Mesendoderm (in vitro differentiated cells): ENCODE measurements at regions not wholly inside any gene's neighbourhood (a gene's known extent, or its start where the extent isn't known, plus 50 kb on each side); places are given as distances from the start of the nearest gene placed in this dataset.

ENCODE experiments used
- DNase-seq: peaks from one replicate; pipeline ENCODE4 v3.0.0; 2013
- H2AK5ac ChIP-seq: 2 replicates; pipeline ENCODE4 v1.6.1; 2013; ENCODE audit warnings: low read length, inconsistent platforms
- H2BK120ac ChIP-seq: 2 replicates; pipeline ENCODE4 v1.6.1; 2013; ENCODE audit warnings: low read depth, mild to moderate bottlenecking, low read length, moderate library complexity, mixed read lengths
- H2BK15ac ChIP-seq: replicated peaks from 2 replicates; pipeline ENCODE4 v1.6.1; 2013; ENCODE audit warnings: low read depth, mild to moderate bottlenecking, moderate library complexity
- H2BK5ac ChIP-seq: 2 replicates; pipeline ENCODE4 v1.6.1; 2013; ENCODE audit warnings: low read length, inconsistent platforms
- H3K18ac ChIP-seq: 2 replicates; pipeline ENCODE4 v1.6.1; 2013; ENCODE audit warnings: mild to moderate bottlenecking, low read length, mixed read lengths
- H3K23ac ChIP-seq: one replicate; pipeline ENCODE4 v1.6.1; 2013; ENCODE audit warnings: low read length
- H3K27ac ChIP-seq: 2 replicates; pipeline ENCODE4 v1.5.1; 2013; ENCODE audit warnings: low read depth, mild to moderate bottlenecking, inconsistent platforms, low read length, moderate library complexity
- H3K27me3 ChIP-seq: 2 replicates; pipeline ENCODE4 v1.6.1; 2013; ENCODE audit warnings: low read length, control low read depth, mild to moderate bottlenecking, inconsistent platforms; ENCODE audit not compliant: insufficient read depth, poor library complexity
- H3K36me3 ChIP-seq: 2 replicates; pipeline ENCODE4 v1.6.1; 2013; ENCODE audit warnings: low read length, inconsistent platforms; ENCODE audit not compliant: control insufficient read depth, insufficient read depth
- H3K4ac ChIP-seq: one replicate; pipeline ENCODE4 v1.6.1; 2013; ENCODE audit warnings: low read depth, mild to moderate bottlenecking, low read length, moderate library complexity
- H3K4me1 ChIP-seq: 2 replicates; pipeline ENCODE4 v1.6.1; 2013; ENCODE audit warnings: low read depth, low read length, inconsistent platforms; ENCODE audit not compliant: control insufficient read depth
- H3K4me2 ChIP-seq: 2 replicates; pipeline ENCODE4 v1.6.1; 2013; ENCODE audit warnings: low read length
- H3K4me3 ChIP-seq: 2 replicates; pipeline ENCODE4 v1.5.1; 2013; ENCODE audit warnings: mild to moderate bottlenecking, low read length
- H3K56ac ChIP-seq: one replicate; pipeline ENCODE4 v1.6.1; 2013; ENCODE audit warnings: low read length
- H3K79me1 ChIP-seq: 2 replicates; pipeline ENCODE4 v1.6.1; 2013; ENCODE audit warnings: low read length, inconsistent platforms
- H3K79me2 ChIP-seq: 2 replicates; pipeline ENCODE4 v1.6.1; 2013; ENCODE audit warnings: mild to moderate bottlenecking, low read length; ENCODE audit not compliant: control insufficient read depth, insufficient read depth
- H3K9ac ChIP-seq: 2 replicates; pipeline ENCODE4 v1.6.1; 2013; ENCODE audit warnings: low read length, inconsistent platforms
- H4K5ac ChIP-seq: one replicate; pipeline ENCODE4 v1.6.1; 2013; ENCODE audit warnings: low read length
- H4K8ac ChIP-seq: one replicate; pipeline ENCODE4 v1.6.1; 2013; ENCODE audit warnings: low read depth, mild to moderate bottlenecking, control low read depth, low read length, moderate library complexity
- WGBS: extraction: QIAGEN DNeasy Blood & Tissue Kit; methylation state at CpG from one replicate; pipeline ENCODE4 v1.1.7; 2013; ENCODE audit warnings: low lambda C conversion rate, missing lambda C conversion rate; ENCODE audit not compliant: insufficient coverage; ENCODE audit errors: extremely low coverage; 5-methylcytosine and 5-hydroxymethylcytosine counted together

DNA sequence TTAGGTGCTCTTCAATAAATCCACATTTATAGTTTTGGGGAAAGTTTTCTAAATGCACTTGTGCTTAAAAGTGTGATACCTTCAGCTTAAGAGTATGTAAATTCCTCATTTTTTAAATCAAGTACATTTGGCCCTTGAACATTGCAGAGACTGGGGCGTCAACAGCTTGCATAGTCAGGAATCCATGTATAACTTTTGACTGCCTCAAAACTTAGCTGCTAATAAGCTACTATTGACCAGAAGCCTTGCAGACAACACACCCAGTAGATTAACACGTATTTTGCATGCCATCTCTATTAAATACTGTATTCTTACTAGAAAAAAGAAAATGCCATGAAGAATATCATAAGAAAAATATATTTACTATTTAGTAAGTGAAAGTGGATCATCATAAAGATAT lies 1211.8 kb upstream of the ALCAM start:
- Histone ChIP-seq H3K36me3 (no peaks in the 10 kb centered on the region), H3K27me3 (no peaks in the 10 kb centered on the region), H3K79me1 (no peaks in the 10 kb centered on the region), H4K8ac (no peak overlapping the region), H3K4me2 (no peak overlapping the region), H4K5ac (no peak overlapping the region), H3K79me2 (no peaks in the 10 kb centered on the region), H2BK120ac (no peak overlapping the region), H3K4ac (no peak overlapping the region), H3K23ac (no peak overlapping the region), H2AK5ac (no peak overlapping the region), H3K4me3 (no peak overlapping the region), H2BK15ac (no peak overlapping the region), H3K27ac (no peak overlapping the region), H3K56ac (no peak overlapping the region), H3K9ac (no peak overlapping the region), H3K18ac (no peak overlapping the region), H3K4me1 (no peaks in the 10 kb centered on the region), H2BK5ac (no peak overlapping the region)
- no CpG with 5 or more reads among the region's 2 CpGs for WGBS
- no peak for DNase-seq

DNA sequence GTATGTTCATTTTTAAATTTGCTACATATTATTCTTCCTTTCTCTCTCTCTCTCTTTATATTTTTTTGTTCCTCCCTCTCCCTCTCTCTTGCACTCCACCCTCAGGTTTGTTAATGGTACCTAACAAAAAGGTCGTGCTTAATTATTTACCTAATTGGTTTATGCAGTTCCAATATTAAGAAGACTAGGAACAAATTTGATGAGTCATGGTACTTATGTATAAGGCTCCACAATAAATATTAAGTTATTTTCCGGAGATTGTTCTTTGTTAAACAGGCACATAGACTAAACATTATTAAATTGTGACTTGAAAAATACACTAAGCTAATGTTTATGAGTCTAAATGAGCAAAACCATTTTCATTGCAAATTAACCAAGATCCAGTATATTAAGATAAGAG lies 1200.8 kb upstream of the ALCAM start:
- H4K5ac ChIP-seq: no peak overlapping the region
- DNase-seq: no peak
- no peak overlapping the region for H3K27ac ChIP-seq
- WGBS: no CpG with 5 or more reads among the region's 2 CpGs
- no peaks in the 10 kb centered on the region for H3K79me1 ChIP-seq
- H2BK15ac ChIP-seq: no peak overlapping the region
- H2BK120ac ChIP-seq: no peak overlapping the region
- H2BK5ac ChIP-seq: no peak overlapping the region
- no peak overlapping the region for H2AK5ac ChIP-seq
- H3K4ac ChIP-seq: no peak overlapping the region
- H3K36me3 ChIP-seq: no peaks in the 10 kb centered on the region
- H3K27me3 ChIP-seq: no peaks in the 10 kb centered on the region
- no peak overlapping the region for H3K4me2 ChIP-seq
- H3K9ac ChIP-seq: no peak overlapping the region
- no peaks in the 10 kb centered on the region for H3K79me2 ChIP-seq
- H3K56ac ChIP-seq: no peak overlapping the region
- no peaks in the 10 kb centered on the region for H3K4me1 ChIP-seq
- H3K23ac ChIP-seq: no peak overlapping the region
- no peak overlapping the region for H3K18ac ChIP-seq
- H4K8ac ChIP-seq: no peak overlapping the region
- H3K4me3 ChIP-seq: no peak overlapping the region

DNA sequence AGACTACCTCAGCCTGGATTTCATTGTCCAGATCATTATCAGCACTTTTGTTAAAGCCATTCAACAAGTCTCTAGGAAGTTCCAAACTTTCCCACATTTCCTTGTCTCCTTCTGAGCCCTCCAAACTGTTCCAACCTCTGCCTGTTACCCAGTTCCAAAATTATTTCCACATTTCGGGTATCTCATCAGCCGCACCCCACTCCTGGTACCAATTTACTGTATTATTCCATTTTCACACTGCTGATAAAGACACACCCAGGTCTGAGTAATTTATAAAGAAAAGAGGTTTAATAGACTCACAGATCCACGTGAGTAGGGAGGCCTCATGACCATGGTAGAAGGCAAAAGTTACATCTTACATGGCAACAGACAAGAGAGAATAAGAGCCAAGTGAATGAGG lies 1198.3 kb upstream of the ALCAM start:
- no peaks in the 10 kb centered on the region for H3K79me2 ChIP-seq
- no peak overlapping the region for H2BK120ac ChIP-seq
- no peaks in the 10 kb centered on the region for H3K4me1 ChIP-seq
- no peaks in the 10 kb centered on the region for H3K27me3 ChIP-seq
- WGBS: no CpG with 5 or more reads among the region's 3 CpGs
- H3K56ac ChIP-seq: no peak overlapping the region
- H3K4me2 ChIP-seq: no peak overlapping the region
- no peak overlapping the region for H2AK5ac ChIP-seq
- H3K36me3 ChIP-seq: no peaks in the 10 kb centered on the region
- H2BK15ac ChIP-seq: no peak overlapping the region
- H3K4ac ChIP-seq: no peak overlapping the region
- no peak overlapping the region for H4K8ac ChIP-seq
- H3K23ac ChIP-seq: no peak overlapping the region
- no peak overlapping the region for H3K18ac ChIP-seq
- H3K4me3 ChIP-seq: no peak overlapping the region
- no peak for DNase-seq
- H2BK5ac ChIP-seq: no peak overlapping the region
- no peak overlapping the region for H3K9ac ChIP-seq
- H4K5ac ChIP-seq: no peak overlapping the region
- no peaks in the 10 kb centered on the region for H3K79me1 ChIP-seq
- no peak overlapping the region for H3K27ac ChIP-seq

DNA sequence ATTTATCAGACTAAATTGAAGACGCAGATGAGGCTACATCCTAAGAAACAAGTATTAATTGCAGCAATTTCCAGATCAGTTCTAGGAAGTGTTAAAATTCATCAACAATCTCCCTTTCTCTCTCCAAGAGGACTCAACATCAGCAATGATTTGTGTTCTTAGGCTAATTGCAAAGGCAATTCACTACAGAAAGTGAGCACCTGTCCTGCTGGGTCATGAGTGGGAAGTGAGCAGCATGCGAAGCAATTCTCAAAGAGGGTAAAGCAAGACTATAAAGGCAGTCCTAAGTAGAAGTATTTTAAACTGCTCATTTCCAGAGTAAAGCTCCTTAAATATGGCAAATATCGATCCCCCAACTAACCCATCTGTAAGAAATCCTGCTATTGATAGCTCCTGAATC lies 1191.0 kb upstream of the ALCAM start:
- no peak overlapping the region for H2BK120ac ChIP-seq
- no peaks in the 10 kb centered on the region for H3K79me2 ChIP-seq
- no peak overlapping the region for H4K8ac ChIP-seq
- no peak overlapping the region for H3K9ac ChIP-seq
- no peak overlapping the region for H2BK15ac ChIP-seq
- no peaks in the 10 kb centered on the region for H3K27me3 ChIP-seq
- no CpG with 5 or more reads among the region's 3 CpGs for WGBS
- H3K4me2 ChIP-seq: no peak overlapping the region
- H3K4me1 ChIP-seq: no peaks in the 10 kb centered on the region
- no peak overlapping the region for H3K23ac ChIP-seq
- no peak overlapping the region for H3K27ac ChIP-seq
- no peak overlapping the region for H3K18ac ChIP-seq
- H2BK5ac ChIP-seq: no peak overlapping the region
- DNase-seq: no peak
- H3K4me3 ChIP-seq: no peak overlapping the region
- H3K4ac ChIP-seq: no peak overlapping the region
- no peaks in the 10 kb centered on the region for H3K79me1 ChIP-seq
- no peak overlapping the region for H4K5ac ChIP-seq
- H3K36me3 ChIP-seq: no peaks in the 10 kb centered on the region
- H2AK5ac ChIP-seq: no peak overlapping the region
- no peak overlapping the region for H3K56ac ChIP-seq

DNA sequence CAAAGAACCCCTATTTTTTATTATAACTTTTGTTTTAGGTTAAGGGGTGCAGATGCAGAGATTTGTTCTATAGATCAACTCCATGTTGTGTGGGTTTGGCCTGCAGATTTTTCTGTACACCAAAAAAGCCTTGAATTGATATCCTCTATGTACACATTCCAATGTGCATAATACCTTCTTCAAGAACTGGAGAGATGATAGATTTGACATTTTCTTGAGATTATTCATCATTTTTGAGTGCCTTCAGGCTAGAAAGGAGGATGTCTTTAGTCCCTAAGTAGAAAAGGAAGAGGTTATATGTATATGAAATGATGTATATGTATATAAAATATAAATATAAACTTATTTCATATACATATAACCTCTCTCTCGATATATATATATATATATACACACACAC lies 1190.0 kb upstream of the ALCAM start:
- Histone ChIP-seq H3K79me1 (no peaks in the 10 kb centered on the region), H3K4me2 (no peak overlapping the region), H3K4me3 (no peak overlapping the region), H3K4ac (no peak overlapping the region), H3K27me3 (no peaks in the 10 kb centered on the region), H3K36me3 (no peaks in the 10 kb centered on the region), H2BK5ac (no peak overlapping the region), H2BK15ac (no peak overlapping the region), H4K5ac (no peak overlapping the region), H2BK120ac (no peak overlapping the region), H3K56ac (no peak overlapping the region), H3K23ac (no peak overlapping the region), H2AK5ac (no peak overlapping the region), H4K8ac (no peak overlapping the region), H3K18ac (no peak overlapping the region), H3K79me2 (no peaks in the 10 kb centered on the region), H3K27ac (no peak overlapping the region), H3K4me1 (no peaks in the 10 kb centered on the region), H3K9ac (no peak overlapping the region)
- DNase-seq: no peak
- WGBS: no CpG with 5 or more reads among the region's 1 CpG

DNA sequence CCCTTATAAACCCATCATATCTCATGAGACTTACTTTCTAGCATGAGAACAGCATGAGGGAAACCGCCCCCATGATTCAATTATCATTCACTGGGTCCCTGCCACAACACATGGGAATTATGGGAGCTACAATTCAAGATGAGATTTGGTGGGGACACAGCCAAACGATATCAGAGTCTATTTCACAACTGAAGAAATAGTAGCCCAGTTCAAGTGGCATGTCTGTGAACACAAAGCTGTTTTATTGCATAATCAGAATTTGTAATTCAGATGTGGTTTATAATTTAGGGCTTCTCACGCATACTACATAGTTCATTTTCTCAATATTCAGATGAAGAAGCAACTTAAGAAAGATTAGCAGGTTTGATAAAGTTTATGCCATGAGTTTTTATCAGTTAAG lies 1188.0 kb upstream of the ALCAM start:
- Histone ChIP-seq H3K4me1 (no peaks in the 10 kb centered on the region), H3K18ac (no peak overlapping the region), H3K27ac (no peak overlapping the region), H3K79me2 (no peaks in the 10 kb centered on the region), H3K4me3 (no peak overlapping the region), H3K4me2 (no peak overlapping the region), H4K8ac (no peak overlapping the region), H3K9ac (no peak overlapping the region), H3K27me3 (no peaks in the 10 kb centered on the region), H3K79me1 (no peaks in the 10 kb centered on the region), H2BK15ac (no peak overlapping the region), H3K4ac (no peak overlapping the region), H3K23ac (no peak overlapping the region), H2BK5ac (no peak overlapping the region), H3K36me3 (no peaks in the 10 kb centered on the region), H2AK5ac (no peak overlapping the region), H2BK120ac (no peak overlapping the region), H3K56ac (no peak overlapping the region), H4K5ac (no peak overlapping the region)
- no peak for DNase-seq
- WGBS: no CpG with 5 or more reads among the region's 3 CpGs
